UCSD-AML1 (cell line): ENCODE measurements at regions not wholly inside any gene's neighbourhood (a gene's known extent, or its start where the extent isn't known, plus 50 kb on each side); places are given as distances from the start of the nearest gene placed in this dataset.

ENCODE experiments used
- DNase-seq: peaks from one replicate; lab custom pipeline; 2025; ENCODE audit not compliant: unreplicated experiment; lab: John Stamatoyannopoulos, UW

DNA sequence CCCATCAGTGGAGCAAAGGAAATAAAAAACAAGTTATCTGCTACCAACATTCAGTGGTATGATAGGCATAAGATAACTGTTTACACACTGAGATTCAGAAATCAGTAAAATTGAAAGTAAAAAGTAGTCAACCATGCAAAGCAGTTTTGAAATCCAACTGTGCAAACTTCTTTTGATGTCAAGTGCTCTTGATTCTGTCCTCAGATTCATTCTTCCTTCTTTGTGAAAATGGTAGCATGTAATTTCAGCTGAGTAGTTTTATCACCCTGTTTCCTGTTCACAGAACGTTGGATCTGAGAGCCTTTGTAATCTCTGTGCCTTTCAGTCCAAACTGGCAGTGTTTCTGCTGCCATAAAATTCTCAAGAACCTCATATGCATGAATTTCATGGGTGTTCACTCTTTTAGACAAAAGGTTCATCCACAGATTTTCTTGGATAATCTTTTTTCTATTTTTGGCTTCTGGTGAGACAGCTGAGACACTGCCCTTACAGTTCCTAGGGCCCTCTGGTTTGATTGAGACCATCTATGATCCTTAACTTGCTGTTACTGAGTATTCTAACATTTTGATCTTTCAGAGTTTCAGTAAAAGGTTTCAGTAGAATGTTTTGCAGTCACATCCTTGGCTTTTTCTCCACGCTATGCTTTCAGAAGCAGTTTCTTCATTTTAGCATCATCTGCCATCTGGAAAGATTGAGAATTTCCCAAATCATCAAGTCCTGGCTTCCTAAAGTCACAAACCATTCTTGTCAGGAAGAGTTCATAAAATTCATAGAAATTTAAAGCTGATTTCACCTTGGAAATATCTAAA is 272.3 kb upstream of the EPHA4 start:
- DNase-seq: no peak

DNA sequence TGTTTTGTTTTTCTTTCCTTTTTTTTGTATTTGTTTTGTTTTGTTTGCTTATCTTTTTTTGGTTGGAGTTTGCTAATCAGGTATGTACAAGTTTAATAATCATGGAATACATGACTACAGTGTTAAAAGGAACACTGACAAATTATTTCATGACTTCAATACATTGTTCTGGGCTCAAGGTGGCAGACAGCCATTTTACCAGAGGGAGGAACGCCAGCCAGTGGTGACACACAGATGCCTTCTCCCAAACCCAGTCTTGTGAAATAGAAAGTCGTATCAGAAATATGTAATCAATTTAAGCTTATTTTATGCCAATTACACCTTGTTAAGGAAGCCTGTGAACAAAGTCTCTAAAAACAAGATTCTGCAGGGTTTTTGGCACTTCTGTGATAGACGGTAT is 264.0 kb upstream of the EPHA4 start:
- DNase-seq: no peak

DNA sequence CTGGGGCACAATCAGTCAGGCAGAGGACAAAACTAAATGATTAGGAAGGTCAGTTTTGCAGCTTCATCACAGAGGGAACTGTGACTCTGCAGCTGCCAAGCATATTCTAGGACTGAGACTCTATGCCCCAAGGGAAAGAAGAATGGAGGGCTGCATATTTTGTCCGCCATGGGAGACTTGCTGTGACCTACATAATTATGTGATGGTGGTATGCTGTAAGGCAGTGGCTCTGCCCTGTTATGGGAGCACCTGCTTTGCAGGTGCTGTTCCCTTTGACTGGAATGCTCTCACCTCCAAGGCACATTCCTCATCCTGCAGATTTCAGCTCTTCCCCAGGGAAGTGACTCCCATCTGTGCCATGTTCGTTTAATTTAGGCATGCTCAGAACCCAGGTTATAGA is 261.9 kb upstream of the EPHA4 start:
- no peak for DNase-seq

DNA sequence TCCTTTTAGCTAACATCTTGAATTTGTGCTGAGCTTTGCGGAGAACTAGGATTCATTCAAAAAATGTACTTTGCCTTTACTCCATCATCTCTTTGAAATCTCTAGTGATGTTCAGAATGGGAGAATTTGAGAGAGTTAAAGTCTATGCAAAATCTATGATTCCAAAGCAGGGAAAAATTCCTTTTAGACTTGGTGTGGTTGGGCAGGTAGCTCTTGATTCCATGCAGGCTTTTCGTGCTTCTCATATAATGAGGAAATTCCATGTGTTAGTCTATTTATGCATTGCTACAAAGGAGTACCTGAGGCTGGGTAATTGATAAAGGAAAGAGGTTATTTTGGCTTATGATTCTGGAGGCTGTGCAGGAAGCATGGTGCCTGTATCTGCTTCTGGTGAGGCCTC is 258.9 kb upstream of the EPHA4 start:
- no peak for DNase-seq

DNA sequence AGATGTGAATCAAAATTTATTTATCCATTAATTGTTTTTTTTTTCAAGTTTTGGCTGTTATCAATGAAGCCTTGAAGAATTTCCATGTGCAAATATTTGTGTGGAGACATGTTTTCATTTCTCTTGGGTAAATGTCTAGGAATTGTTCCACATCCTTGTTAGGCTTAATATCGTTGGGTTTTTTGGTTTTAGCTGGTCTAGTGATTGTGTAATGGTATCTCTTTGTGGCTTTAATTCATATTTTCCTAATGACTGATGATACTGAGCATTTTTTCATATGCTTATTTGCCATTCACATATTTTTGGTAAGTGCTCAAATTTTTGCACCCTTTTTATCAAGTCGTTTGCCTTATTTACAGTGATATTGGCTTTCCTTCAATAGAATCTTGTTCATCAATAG is 250.3 kb upstream of the EPHA4 start:
- no peak for DNase-seq

DNA sequence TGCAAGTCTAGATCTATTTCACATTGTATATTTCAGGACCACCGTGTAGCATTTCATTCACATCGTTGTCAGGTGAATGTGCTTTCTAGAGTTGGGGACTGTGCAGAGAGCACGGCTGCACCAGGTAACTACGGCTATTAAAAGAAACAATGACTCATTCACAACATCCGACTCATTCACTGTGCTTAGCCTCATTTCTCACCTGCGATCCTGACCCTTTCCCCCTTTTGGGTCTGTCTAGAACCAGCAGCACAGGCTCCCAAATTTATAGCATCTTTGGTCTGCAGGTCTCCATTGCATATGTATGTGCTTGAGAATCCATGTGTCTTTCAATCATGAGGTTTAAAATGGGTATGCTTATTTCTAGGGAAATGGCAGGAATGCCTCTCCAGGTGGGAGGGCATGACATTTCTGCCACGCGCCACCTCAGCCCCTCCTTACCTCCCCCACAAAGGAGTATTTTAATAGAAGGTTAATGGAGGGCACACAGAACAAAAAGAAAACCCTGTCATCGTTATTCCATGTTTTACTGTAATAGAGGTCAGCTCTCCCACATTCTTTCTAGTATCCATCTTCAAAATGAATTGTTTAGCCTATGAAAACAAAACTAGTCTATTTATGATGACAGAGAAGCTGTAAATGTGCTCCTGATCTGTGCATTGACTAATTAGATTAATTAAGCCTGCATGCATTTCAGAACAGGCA is 246.7 kb upstream of the EPHA4 start:
- no peak for DNase-seq

DNA sequence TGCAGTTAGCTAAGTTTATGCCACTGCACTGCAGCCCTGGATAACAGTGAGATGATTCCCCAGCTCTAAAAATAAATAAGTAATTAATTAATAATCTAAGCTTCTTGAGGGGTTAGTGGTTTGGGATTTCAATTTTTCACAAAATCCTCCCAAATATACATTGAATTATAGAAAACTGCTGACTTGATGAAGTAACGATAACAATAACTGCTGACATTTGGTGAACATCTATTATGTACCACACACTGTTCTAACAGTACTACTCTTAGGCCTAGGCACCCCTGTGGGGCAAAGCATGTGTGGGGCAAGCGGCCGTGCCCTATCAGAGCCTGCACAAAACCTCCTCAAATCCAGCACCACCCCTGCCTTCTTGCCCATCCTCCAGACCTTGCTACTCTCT is 245.8 kb upstream of the EPHA4 start:
- no peak for DNase-seq

DNA sequence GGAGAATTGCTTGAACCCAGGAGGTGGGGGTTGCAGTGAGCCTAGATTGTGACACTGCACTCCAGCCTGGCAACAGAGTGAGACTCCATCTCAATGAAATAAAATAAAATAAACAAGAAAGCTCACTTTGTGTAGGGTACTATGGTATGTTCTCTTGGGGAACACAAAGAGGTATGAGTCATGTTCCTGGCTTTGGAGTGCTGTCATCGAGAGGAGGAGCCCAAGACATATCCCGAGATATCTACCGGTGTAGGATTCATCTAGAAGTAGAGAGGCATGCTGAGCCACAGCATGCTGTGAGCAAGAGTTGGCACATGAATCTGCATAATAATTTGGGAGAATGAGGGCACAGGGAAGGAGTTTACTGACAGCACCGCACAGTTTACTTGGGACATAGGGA is 244.9 kb upstream of the EPHA4 start:
- DNase-seq: no peak

DNA sequence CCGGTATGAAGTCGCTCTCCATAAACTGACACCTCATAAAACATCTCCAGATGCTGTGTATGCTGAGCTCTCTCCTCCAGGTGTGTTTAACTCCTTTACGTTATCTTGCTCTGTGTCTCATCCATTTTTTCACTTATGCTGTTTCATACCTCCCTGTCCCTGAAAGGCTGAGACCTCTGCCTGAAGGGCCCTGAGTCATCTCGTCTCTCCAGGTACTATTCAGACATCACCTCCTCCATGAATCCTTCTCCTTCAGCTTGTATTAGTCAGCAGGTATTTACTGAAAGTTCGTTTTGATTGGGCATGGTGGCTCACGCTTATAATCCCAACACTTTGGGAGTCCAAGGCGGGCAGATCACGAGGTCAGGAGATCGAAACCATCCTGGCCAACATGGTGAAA is 244.5 kb upstream of the EPHA4 start:
- no peak for DNase-seq

DNA sequence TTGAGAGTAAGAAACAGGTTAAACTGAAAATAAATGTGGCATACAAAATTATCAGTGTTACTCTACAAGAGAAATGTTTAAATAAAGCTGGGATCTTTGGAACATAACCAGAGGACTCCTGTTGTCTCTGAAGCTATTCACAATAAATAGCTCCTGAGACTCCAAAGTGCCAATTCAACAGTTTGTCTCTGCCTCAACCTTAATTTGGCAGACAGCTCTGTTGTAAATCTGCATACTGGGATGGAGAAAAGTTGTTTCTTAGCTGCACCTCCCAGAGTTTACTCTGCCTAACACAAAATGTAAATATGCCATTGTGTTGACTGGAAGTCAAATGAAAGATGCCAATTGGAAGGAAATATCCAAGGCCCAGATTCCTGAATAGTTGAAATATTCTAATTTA is 238.5 kb upstream of the EPHA4 start:
- no peak for DNase-seq

DNA sequence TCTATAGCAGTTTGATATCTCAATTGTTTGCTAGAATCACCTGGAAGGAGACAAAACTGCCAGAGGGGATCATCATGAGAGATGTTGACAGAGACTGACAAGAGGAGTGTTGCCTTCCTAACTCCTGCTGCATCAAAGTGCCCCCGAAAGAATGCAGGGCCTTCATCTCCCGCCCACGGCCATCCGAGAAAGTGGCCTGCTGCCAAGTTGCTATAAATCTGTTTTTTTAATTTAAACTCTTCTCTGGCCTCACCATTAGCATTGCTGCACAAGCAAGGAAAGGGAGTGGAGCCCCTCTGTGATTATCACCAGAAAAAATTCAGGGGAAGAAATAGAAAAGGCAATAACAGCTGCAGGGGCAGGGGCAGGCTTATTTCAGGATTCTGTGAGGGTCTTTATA is 238.1 kb upstream of the EPHA4 start:
- DNase-seq: no peak

DNA sequence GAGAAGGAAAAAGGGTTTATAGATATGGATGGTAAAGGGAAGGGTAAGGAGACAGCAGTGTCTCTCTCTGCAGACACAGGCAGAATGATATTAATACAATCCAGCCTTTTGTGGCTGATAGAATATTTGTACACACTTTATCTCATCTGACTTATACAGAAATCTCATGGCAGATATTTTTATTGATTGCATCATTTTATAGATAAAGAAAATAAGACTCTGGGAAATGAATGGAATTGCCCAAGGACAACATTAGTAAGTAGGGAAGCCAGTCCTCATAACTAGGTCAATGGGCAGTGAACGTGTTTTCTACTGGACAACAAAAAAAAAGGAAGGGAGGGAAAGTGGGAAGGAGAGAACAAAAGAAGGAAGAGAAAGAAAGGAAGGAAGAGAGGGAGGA is 236.4 kb upstream of the EPHA4 start:
- DNase-seq: no peak

DNA sequence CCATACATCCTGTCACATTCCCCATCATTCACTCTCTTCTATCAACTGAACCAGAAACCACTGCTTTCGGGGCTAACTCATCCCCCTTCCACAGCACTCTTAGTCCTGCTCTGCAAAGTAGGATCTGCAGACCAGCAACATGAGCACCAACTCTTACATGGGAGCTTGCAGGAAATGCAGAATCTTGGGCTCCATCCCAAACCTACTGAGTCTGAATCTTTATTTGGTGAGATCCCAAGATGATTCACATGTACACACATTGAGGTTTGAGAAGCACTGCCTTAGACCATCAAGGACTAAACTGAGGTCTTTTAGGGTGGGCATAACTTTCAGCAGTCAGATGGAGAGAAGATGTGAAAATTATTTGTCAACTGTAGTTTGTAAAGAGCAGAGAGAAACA is 235.6 kb upstream of the EPHA4 start:
- DNase-seq: no peak

DNA sequence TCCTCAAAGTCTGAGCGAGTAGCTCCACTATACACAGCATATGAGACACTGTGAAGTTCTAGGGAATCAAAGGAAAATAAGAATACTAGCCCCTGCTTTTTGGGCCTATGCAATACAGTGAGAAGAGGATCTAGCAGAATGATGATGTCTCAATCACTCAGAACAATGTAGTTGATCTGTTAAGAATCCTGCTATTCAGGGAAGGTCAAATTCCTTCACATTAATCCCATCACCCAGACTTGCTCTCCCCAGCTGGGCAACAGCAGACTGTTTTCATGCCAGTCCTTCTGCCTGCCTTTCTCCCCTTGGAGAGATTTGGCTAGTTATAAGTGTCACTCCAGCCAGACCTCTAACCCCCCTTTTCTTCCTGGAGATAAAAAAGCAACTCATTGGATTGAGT is 230.0 kb upstream of the EPHA4 start:
- DNase-seq: no peak

DNA sequence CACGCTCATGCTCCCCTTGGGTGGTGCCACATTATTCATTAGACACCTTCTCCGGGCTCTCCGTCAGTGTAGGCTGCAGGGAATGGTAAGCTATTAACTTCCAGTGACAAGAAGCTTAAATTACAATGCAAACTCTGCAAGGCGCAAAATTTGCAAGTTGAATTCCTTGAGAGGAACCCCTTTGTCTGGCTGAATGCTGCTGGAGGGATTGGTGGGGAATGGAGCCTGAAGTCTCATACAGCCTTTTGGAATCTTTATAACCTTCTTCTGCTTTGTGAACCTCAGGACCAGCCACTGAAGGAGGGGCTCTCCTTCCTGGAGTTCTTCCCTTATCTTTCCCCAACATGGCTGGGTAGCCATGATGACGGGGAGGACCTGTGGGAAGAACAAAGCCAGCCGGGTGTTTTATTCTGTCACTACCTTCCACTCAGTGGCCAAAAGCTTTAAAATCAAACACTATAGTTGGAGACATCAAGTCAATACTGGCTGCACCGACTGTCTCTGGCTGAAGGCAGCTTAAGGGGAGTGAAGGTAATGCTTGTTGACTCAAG is 220.9 kb upstream of the EPHA4 start:
- DNase-seq: no peak

DNA sequence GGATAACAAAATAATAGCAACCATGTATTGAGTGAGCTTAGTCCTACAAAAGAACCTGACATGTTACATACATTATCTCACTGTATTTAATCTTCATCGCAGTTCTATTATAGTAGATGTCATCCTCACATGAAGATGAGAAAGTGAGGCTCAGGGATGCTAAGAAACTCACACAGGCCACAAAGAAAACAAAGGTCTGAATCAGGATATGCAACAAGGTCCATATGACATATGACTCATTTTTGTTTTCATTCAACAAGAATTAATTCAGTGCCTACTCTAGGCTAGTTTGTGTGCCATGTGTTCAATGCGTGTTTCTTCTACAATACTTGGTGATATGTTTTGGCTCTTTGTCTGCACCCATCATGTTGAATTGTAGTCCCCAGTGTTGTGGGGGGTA is 219.7 kb upstream of the EPHA4 start:
- no peak for DNase-seq

DNA sequence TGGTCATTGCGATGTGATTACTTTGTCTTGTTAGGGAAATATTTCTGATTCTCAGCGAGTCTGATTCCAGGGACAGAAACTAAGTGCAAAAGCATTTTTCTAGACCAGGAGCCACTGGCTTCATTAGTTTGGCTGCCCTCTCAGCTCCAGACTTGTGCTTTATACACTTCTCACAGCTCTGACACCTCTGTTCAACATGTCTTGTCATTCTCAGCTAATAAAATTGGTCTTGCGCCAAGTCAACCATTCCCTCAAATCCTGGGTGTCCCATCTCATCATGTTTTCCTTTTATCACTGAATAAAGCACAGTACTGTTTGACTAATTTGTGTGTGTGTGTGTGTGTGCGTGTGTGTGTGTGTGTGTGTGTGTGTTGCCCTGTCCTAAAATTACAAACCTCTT is 215.5 kb upstream of the EPHA4 start:
- no peak for DNase-seq

DNA sequence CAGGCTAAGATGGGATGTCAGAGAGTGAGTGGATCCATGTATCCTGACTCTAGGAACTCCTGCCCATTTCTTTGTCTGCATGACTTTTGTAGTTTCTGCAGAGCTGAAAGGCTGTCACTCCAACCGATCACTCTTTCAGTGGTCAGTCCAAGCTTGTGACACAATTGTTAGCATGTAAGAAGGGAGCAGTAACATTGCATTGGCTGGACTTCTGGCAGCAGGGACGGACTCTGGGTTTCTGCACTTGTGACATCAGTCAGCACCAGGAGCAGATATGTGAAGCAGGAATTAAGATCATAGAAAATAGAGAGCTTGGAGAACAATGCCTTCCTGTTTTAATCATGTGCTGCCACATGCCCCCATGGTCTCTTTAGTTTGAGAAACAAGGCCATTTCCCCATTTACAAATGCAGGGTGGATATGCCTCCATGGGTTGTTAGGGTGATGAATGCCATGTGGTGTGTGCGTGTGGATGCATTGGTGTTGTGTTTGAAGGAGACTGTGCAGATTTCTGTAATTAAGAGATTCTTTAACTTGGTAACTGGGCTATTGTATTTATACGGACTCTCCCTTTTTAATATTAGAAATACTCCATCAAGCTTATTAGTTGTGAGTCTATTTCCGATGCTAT is 214.3 kb upstream of the EPHA4 start:
- DNase-seq: no peak

DNA sequence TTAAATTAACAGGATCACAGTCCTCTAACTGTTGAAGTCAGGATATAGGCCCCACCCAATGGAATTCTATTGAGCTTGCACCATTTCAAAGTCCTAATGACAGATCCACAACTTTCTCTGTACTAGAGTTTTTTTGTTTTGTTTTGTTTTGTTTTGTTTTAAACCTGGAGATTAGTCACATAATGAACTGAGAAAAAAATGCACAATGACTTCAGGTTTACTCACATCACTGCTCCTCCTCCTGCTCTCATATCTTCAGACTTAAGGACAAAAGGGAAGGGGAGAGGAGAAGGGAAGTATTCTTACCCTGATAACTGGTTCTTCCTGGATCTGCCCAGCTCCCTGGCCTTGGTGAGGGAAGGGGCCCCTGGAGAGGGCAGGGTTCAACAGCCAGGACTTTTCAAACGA is 208.2 kb upstream of the EPHA4 start:
- DNase-seq: no peak

DNA sequence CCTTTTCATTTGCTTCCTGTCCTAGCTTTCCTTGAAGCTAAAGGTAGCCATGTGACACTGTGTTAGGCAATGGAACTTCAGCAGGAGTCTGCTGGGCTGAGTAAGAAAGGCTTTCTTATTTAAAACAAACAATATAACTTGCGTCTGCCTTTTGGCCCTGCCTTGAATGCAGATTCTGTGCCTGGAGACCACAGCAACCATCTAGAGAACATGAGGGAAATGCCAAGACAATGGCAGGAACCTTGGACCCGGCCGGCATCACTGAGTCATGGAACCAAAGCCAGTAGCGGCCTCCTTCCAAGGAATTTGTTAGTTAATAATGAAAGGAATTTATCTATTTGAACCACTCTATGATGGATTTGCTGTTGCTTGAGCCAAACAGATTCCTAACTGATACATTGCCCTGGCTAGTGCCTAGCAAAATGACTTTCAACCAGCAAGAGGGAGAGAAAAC is 207.5 kb upstream of the EPHA4 start:
- no peak for DNase-seq

DNA sequence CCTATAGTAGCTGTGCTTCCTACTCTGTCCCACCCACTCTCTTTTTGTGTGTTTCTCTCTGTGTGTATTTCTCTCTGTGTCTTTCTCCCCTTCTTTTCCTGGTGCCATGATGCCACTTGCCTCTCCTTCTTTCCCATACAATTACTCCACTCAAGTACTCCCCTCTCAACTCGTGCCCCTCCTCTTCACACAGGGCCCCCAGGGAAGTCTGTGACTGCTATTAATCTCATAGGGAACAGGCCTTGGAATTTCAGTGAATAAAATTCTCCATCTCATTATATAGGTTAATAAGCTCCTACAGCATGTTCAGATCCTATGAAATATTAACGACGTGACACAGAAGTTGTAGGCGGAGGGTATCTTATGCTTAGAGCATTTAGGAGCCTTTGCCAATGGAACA is 205.9 kb upstream of the EPHA4 start:
- no peak for DNase-seq

DNA sequence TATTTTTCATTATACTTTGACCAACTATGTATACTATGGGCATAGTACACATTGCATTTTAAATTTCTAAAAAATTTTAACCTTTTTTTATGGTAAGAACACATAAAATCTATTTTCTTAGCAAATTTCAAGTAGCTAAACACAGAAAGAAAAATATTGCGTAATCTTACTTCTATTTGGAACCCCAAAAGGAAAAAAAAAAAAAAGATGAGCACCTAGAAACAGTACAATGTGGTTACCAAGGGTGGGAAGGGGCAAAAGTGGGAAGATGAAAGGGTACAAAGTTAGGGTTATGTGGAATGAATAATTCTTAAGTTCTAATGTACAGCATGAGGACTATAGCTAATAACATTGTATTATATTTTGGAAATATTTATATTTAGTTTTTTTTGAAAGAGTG is 205.0 kb upstream of the EPHA4 start:
- DNase-seq: no peak
